ENCODE measurements at regions not wholly inside any gene's neighbourhood (a gene's known extent, or its start where the extent isn't known, plus 50 kb on each side); places are given as distances from the start of the nearest gene placed in this dataset.

- H3K9ac ChIP-seq (ENCODE audit: low read length in 5 of 5): no peak overlapping the region
- no peaks in the 10 kb centered on the region for H3K27me3 ChIP-seq (ENCODE audit: control insufficient read depth in 5 of 5, insufficient read depth in 4 of 5, low read length in 5 of 5)
- H3K36me3 ChIP-seq (ENCODE audit: control insufficient read depth in 5 of 5, insufficient read depth in 5 of 5, low read length in 5 of 5): no peaks in the 10 kb centered on the region
Measured at GRCh38 chr21:14785679-14786078, 239.6 kb upstream of the SAMSN1 start.

GRCh38 chr21:14773777-14774345, 227.7 kb upstream of the SAMSN1 start:
- no peak overlapping the region for H3K27ac ChIP-seq (ENCODE audit: low read depth, low read length)
- H3K36me3 ChIP-seq (ENCODE audit: control insufficient read depth in 5 of 5, insufficient read depth in 5 of 5, low read length in 5 of 5): no peaks in the 10 kb centered on the region
- no peak overlapping the region for H3K4me3 ChIP-seq (ENCODE audit: low read depth in 1 of 5, low read length in 5 of 5)
- no peaks in the 10 kb centered on the region for H3K9me3 ChIP-seq (ENCODE audit: control insufficient read depth in 5 of 5, low read length in 5 of 5)
- H3K27me3 ChIP-seq (ENCODE audit: control insufficient read depth in 5 of 5, insufficient read depth in 4 of 5, low read length in 5 of 5): no peaks in the 10 kb centered on the region
- no peaks in the 10 kb centered on the region for H3K4me1 ChIP-seq (ENCODE audit: control insufficient read depth in 5 of 5, insufficient read depth in 5 of 5, low read length in 5 of 5)
- H3K9ac ChIP-seq (ENCODE audit: low read length in 5 of 5): no peak overlapping the region

More at GRCh38 chr21:14785679-14786078, 239.6 kb upstream of the SAMSN1 start:
- Histone ChIP-seq H3K4me3 (ENCODE audit: low read depth in 1 of 5, low read length in 5 of 5) (no peak overlapping the region), H3K9me3 (ENCODE audit: control insufficient read depth in 5 of 5, low read length in 5 of 5) (no peaks in the 10 kb centered on the region), H3K27ac (ENCODE audit: low read depth, low read length) (no peak overlapping the region), H3K4me1 (ENCODE audit: control insufficient read depth in 5 of 5, insufficient read depth in 5 of 5, low read length in 5 of 5) (no peaks in the 10 kb centered on the region)

GRCh38 chr21:14771593-14771992, 225.5 kb upstream of the SAMSN1 start:
- Histone ChIP-seq H3K4me3 (ENCODE audit: low read depth in 1 of 5, low read length in 5 of 5) (no peak overlapping the region), H3K36me3 (ENCODE audit: control insufficient read depth in 5 of 5, insufficient read depth in 5 of 5, low read length in 5 of 5) (no peaks in the 10 kb centered on the region), H3K4me1 (ENCODE audit: control insufficient read depth in 5 of 5, insufficient read depth in 5 of 5, low read length in 5 of 5) (no peaks in the 10 kb centered on the region), H3K27me3 (ENCODE audit: control insufficient read depth in 5 of 5, insufficient read depth in 4 of 5, low read length in 5 of 5) (no peaks in the 10 kb centered on the region), H3K9me3 (ENCODE audit: control insufficient read depth in 5 of 5, low read length in 5 of 5) (no peaks in the 10 kb centered on the region), H3K9ac (ENCODE audit: low read length in 5 of 5) (no peak overlapping the region), H3K27ac (ENCODE audit: low read depth, low read length) (no peak overlapping the region)

GRCh38 chr21:14768042-14768441, 221.9 kb upstream of the SAMSN1 start:
- Histone ChIP-seq H3K27me3 (ENCODE audit: control insufficient read depth in 5 of 5, insufficient read depth in 4 of 5, low read length in 5 of 5) (no peaks in the 10 kb centered on the region), H3K4me3 (ENCODE audit: low read depth in 1 of 5, low read length in 5 of 5) (no peak overlapping the region), H3K9ac (ENCODE audit: low read length in 5 of 5) (no peak overlapping the region), H3K4me1 (ENCODE audit: control insufficient read depth in 5 of 5, insufficient read depth in 5 of 5, low read length in 5 of 5) (peaks cover 0 to 8% (median 0%) of the 10 kb centered on the region in 5 donors), H3K36me3 (ENCODE audit: control insufficient read depth in 5 of 5, insufficient read depth in 5 of 5, low read length in 5 of 5) (no peaks in the 10 kb centered on the region), H3K9me3 (ENCODE audit: control insufficient read depth in 5 of 5, low read length in 5 of 5) (no peaks in the 10 kb centered on the region), H3K27ac (ENCODE audit: low read depth, low read length) (no peak overlapping the region)

- Histone ChIP-seq H3K4me1 (ENCODE audit: control insufficient read depth in 5 of 5, insufficient read depth in 5 of 5, low read length in 5 of 5) (peaks cover 0 to 15% (median 0%) of the 10 kb centered on the region in 5 donors), H3K27ac (ENCODE audit: low read depth, low read length) (no peak overlapping the region), H3K27me3 (ENCODE audit: control insufficient read depth in 5 of 5, insufficient read depth in 4 of 5, low read length in 5 of 5) (no peaks in the 10 kb centered on the region), H3K9ac (ENCODE audit: low read length in 5 of 5) (no peak overlapping the region), H3K9me3 (ENCODE audit: control insufficient read depth in 5 of 5, low read length in 5 of 5) (no peaks in the 10 kb centered on the region), H3K36me3 (ENCODE audit: control insufficient read depth in 5 of 5, insufficient read depth in 5 of 5, low read length in 5 of 5) (no peaks in the 10 kb centered on the region), H3K4me3 (ENCODE audit: low read depth in 1 of 5, low read length in 5 of 5) (no peak overlapping the region)
Measured at GRCh38 chr21:14767192-14767852, 221.2 kb upstream of the SAMSN1 start.

GRCh38 chr21:14766241-14766640, 220.1 kb upstream of the SAMSN1 start:
- H3K27me3 ChIP-seq (ENCODE audit: control insufficient read depth in 5 of 5, insufficient read depth in 4 of 5, low read length in 5 of 5): no peaks in the 10 kb centered on the region
- no peaks in the 10 kb centered on the region for H3K9me3 ChIP-seq (ENCODE audit: control insufficient read depth in 5 of 5, low read length in 5 of 5)
- H3K9ac ChIP-seq (ENCODE audit: low read length in 5 of 5): no peak overlapping the region
- no peaks in the 10 kb centered on the region for H3K36me3 ChIP-seq (ENCODE audit: control insufficient read depth in 5 of 5, insufficient read depth in 5 of 5, low read length in 5 of 5)
- peaks cover 0 to 15% (median 0%) of the 10 kb centered on the region in 5 donors for H3K4me1 ChIP-seq (ENCODE audit: control insufficient read depth in 5 of 5, insufficient read depth in 5 of 5, low read length in 5 of 5)
- H3K27ac ChIP-seq (ENCODE audit: low read depth, low read length): no peak overlapping the region
- H3K4me3 ChIP-seq (ENCODE audit: low read depth in 1 of 5, low read length in 5 of 5): no peak overlapping the region

GRCh38 chr21:14763695-14764064, 217.6 kb upstream of the SAMSN1 start:
- peaks cover 0 to 15% (median 0%) of the 10 kb centered on the region in 5 donors for H3K4me1 ChIP-seq (ENCODE audit: control insufficient read depth in 5 of 5, insufficient read depth in 5 of 5, low read length in 5 of 5)
- no peak overlapping the region for H3K4me3 ChIP-seq (ENCODE audit: low read depth in 1 of 5, low read length in 5 of 5)
- H3K36me3 ChIP-seq (ENCODE audit: control insufficient read depth in 5 of 5, insufficient read depth in 5 of 5, low read length in 5 of 5): no peaks in the 10 kb centered on the region
- H3K9me3 ChIP-seq (ENCODE audit: control insufficient read depth in 5 of 5, low read length in 5 of 5): no peaks in the 10 kb centered on the region
- H3K9ac ChIP-seq (ENCODE audit: low read length in 5 of 5): no peak overlapping the region
- no peaks in the 10 kb centered on the region for H3K27me3 ChIP-seq (ENCODE audit: control insufficient read depth in 5 of 5, insufficient read depth in 4 of 5, low read length in 5 of 5)
- no peak overlapping the region for H3K27ac ChIP-seq (ENCODE audit: low read depth, low read length)

GRCh38 chr21:14762734-14763694, 216.9 kb upstream of the SAMSN1 start:
- peaks cover 0 to 15% (median 0%) of the 10 kb centered on the region in 5 donors for H3K4me1 ChIP-seq (ENCODE audit: control insufficient read depth in 5 of 5, insufficient read depth in 5 of 5, low read length in 5 of 5)
- peak overlapping the region; percentile 7 to 53 (median 17) for H3K4me3 ChIP-seq (ENCODE audit: low read depth in 1 of 5, low read length in 5 of 5)
- no peaks in the 10 kb centered on the region for H3K9me3 ChIP-seq (ENCODE audit: control insufficient read depth in 5 of 5, low read length in 5 of 5)
- H3K27ac ChIP-seq (ENCODE audit: low read depth, low read length): no peak overlapping the region
- H3K9ac ChIP-seq (ENCODE audit: low read length in 5 of 5): no peak overlapping the region
- H3K36me3 ChIP-seq (ENCODE audit: control insufficient read depth in 5 of 5, insufficient read depth in 5 of 5, low read length in 5 of 5): no peaks in the 10 kb centered on the region
- no peaks in the 10 kb centered on the region for H3K27me3 ChIP-seq (ENCODE audit: control insufficient read depth in 5 of 5, insufficient read depth in 4 of 5, low read length in 5 of 5)

GRCh38 chr21:14762327-14762726, 216.2 kb upstream of the SAMSN1 start:
- Histone ChIP-seq H3K9me3 (ENCODE audit: control insufficient read depth in 5 of 5, low read length in 5 of 5) (no peaks in the 10 kb centered on the region), H3K27me3 (ENCODE audit: control insufficient read depth in 5 of 5, insufficient read depth in 4 of 5, low read length in 5 of 5) (no peaks in the 10 kb centered on the region), H3K9ac (ENCODE audit: low read length in 5 of 5) (no peak overlapping the region), H3K27ac (ENCODE audit: low read depth, low read length) (no peak overlapping the region), H3K4me1 (ENCODE audit: control insufficient read depth in 5 of 5, insufficient read depth in 5 of 5, low read length in 5 of 5) (peaks cover 0 to 15% (median 0%) of the 10 kb centered on the region in 5 donors), H3K36me3 (ENCODE audit: control insufficient read depth in 5 of 5, insufficient read depth in 5 of 5, low read length in 5 of 5) (no peaks in the 10 kb centered on the region), H3K4me3 (ENCODE audit: low read depth in 1 of 5, low read length in 5 of 5) (peak overlapping the region in 2 of 5 donors; percentile 16 to 53)

- Histone ChIP-seq H3K4me1 (ENCODE audit: control insufficient read depth in 5 of 5, insufficient read depth in 5 of 5, low read length in 5 of 5) (peaks cover 0 to 15% (median 0%) of the 10 kb centered on the region in 5 donors), H3K27ac (ENCODE audit: low read depth, low read length) (no peak overlapping the region), H3K4me3 (ENCODE audit: low read depth in 1 of 5, low read length in 5 of 5) (no peak overlapping the region), H3K9ac (ENCODE audit: low read length in 5 of 5) (no peak overlapping the region), H3K27me3 (ENCODE audit: control insufficient read depth in 5 of 5, insufficient read depth in 4 of 5, low read length in 5 of 5) (no peaks in the 10 kb centered on the region), H3K9me3 (ENCODE audit: control insufficient read depth in 5 of 5, low read length in 5 of 5) (no peaks in the 10 kb centered on the region), H3K36me3 (ENCODE audit: control insufficient read depth in 5 of 5, insufficient read depth in 5 of 5, low read length in 5 of 5) (no peaks in the 10 kb centered on the region)
Measured at GRCh38 chr21:14759285-14759684, 213.2 kb upstream of the SAMSN1 start.

Data from subcutaneous abdominal adipose tissue (tissue), 5 donors.